GM21619 (cell line): ENCODE measurements at regions not wholly inside any gene's neighbourhood (a gene's known extent, or its start where the extent isn't known, plus 50 kb on each side); places are given as distances from the start of the nearest gene placed in this dataset.

Experiments
- ATAC-seq: cut with Tn5 transposase; IDR thresholded peaks from one replicate; pipeline ENCODE4 v1.9.1; 2021; ENCODE audit not compliant: unreplicated experiment

- ATAC-seq, result no peak
Observed at GRCh38 chr4:27181693-27182092, 321.1 kb downstream of the STIM2 start.

- ATAC-seq, result no peak
Observed at GRCh38 chr4:27182211-27182610, 321.6 kb downstream of the STIM2 start.

GRCh38 chr4:27184508-27185155 is 324.0 kb downstream of the STIM2 start:
- no peak for ATAC-seq

- ATAC-seq, result no peak
Observed at GRCh38 chr4:27186710-27187109, 326.1 kb downstream of the STIM2 start.

- no peak for ATAC-seq
Observed at GRCh38 chr4:27187786-27188185, 327.1 kb downstream of the STIM2 start.

- ATAC-seq, result no peak
Observed at GRCh38 chr4:27189683-27190082, 329.0 kb downstream of the STIM2 start.

GRCh38 chr4:27191592-27191991 is 331.0 kb downstream of the STIM2 start:
- no peak for ATAC-seq

- no peak for ATAC-seq
Observed at GRCh38 chr4:27194599-27195176, 334.0 kb downstream of the STIM2 start.

- no peak for ATAC-seq
Observed at GRCh38 chr4:27198246-27198645, 337.6 kb downstream of the STIM2 start.

GRCh38 chr4:27198971-27199370 is 338.3 kb downstream of the STIM2 start:
- no peak for ATAC-seq

GRCh38 chr4:27206009-27206408 is 345.4 kb downstream of the STIM2 start:
- no peak for ATAC-seq

GRCh38 chr4:27210956-27211355 is 350.3 kb downstream of the STIM2 start:
- ATAC-seq, result no peak

- no peak for ATAC-seq
Observed at GRCh38 chr4:27214010-27214409, 353.4 kb downstream of the STIM2 start.

GRCh38 chr4:27215220-27215826 is 354.7 kb downstream of the STIM2 start:
- ATAC-seq, result no peak

- no peak for ATAC-seq
Observed at GRCh38 chr4:27217261-27217769, 356.7 kb downstream of the STIM2 start.

GRCh38 chr4:27218013-27218412 is 357.4 kb downstream of the STIM2 start:
- ATAC-seq, result no peak

GRCh38 chr4:27223326-27223725 is 362.7 kb downstream of the STIM2 start:
- no peak for ATAC-seq

- no peak for ATAC-seq
Observed at GRCh38 chr4:27233531-27233930, 372.9 kb downstream of the STIM2 start.

- ATAC-seq, result no peak
Observed at GRCh38 chr4:27234306-27234899, 373.8 kb downstream of the STIM2 start.

- ATAC-seq, result no peak
Observed at GRCh38 chr4:27239641-27240040, 379.0 kb downstream of the STIM2 start.

GRCh38 chr4:27242217-27242616 is 381.6 kb downstream of the STIM2 start:
- ATAC-seq, result no peak

GRCh38 chr4:27245216-27245615 is 384.6 kb downstream of the STIM2 start:
- ATAC-seq, result no peak
